GM12878 (cell line): ENCODE measurements at regions not wholly inside any gene's neighbourhood (a gene's known extent, or its start where the extent isn't known, plus 50 kb on each side); places are given as distances from the start of the nearest gene placed in this dataset.

Experiments
- BCLAF1 ChIP-seq: fragments of 450-650 bp; IDR thresholded peaks from 2 replicates; pipeline ENCODE4 v1.6.1; 2017; ENCODE audit warnings: antibody characterized with exemption, mild to moderate bottlenecking, moderate library complexity
- CTCF ChIP-seq, 3 experiments: IDR thresholded peaks in 2 of 3; conservative IDR thresholded peaks in 1 of 3; 2 replicates each; pipeline ENCODE4 v1.5.1; 2011; ENCODE audit warnings: low read depth in 3 of 3, low read length in 3 of 3, mild to moderate bottlenecking in 3 of 3, control low read depth in 2 of 3, moderate library complexity in 2 of 3, inconsistent platforms in 1 of 3, mixed read lengths in 1 of 3; ENCODE audit not compliant: control insufficient read depth in 2 of 3, insufficient read depth in 1 of 3; ENCODE audit errors: extremely low read depth in 1 of 3
- EP300 ChIP-seq, 2 experiments: fragments of 150-350 bp in 1 of 2; IDR thresholded peaks; 2 replicates each; pipeline ENCODE4 v1.6.1; 2011 to 2012; ENCODE audit warnings: low read depth in 2 of 2, low read length in 2 of 2, borderline replicate concordance in 1 of 2, improper control_type of control experiment in 1 of 2, inconsistent platforms in 1 of 2; ENCODE audit not compliant: control insufficient read depth in 1 of 2
- GABPA ChIP-seq: IDR thresholded peaks from 2 replicates; pipeline ENCODE4 v1.6.1; 2014; ENCODE audit warnings: antibody characterized with exemption, low read depth, mild to moderate bottlenecking, inconsistent platforms
- HDAC2 ChIP-seq: fragments of 200-600 bp; sonication (generic); IDR thresholded peaks from 2 replicates; pipeline ENCODE4 v1.6.1; 2017
- JUNB ChIP-seq: IDR thresholded peaks from 2 replicates; pipeline ENCODE4 v1.6.1; 2016; ENCODE audit warnings: antibody characterized with exemption, mild to moderate bottlenecking
- NFIC ChIP-seq: IDR thresholded peaks from 2 replicates; pipeline ENCODE4 v1.6.1; 2012; ENCODE audit warnings: low read depth, mild to moderate bottlenecking, inconsistent platforms, low read length, moderate library complexity
- NKRF ChIP-seq: fragments of 450-650 bp; conservative IDR thresholded peaks from 2 replicates; pipeline ENCODE4 v1.6.1; 2017; ENCODE audit warnings: mild to moderate bottlenecking, moderate library complexity
- POLR2A ChIP-seq: IDR thresholded peaks from 2 replicates; pipeline ENCODE4 v1.6.1; 2011; ENCODE audit warnings: low read depth, mild to moderate bottlenecking, low read length
- RB1 ChIP-seq: fragments of 450-650 bp; formaldehyde crosslinking; IDR thresholded peaks from 2 replicates; pipeline ENCODE4 v1.6.1; 2017; ENCODE audit warnings: mild to moderate bottlenecking, borderline replicate concordance
- REST ChIP-seq: IDR thresholded peaks from 2 replicates; pipeline ENCODE4 v1.6.1; 2012; ENCODE audit warnings: mild to moderate bottlenecking, low read depth, low read length
- SP1 ChIP-seq: IDR thresholded peaks from one replicate; pipeline ENCODE4 v1.6.1; 2011; ENCODE audit warnings: low read depth, low read length
- TBL1XR1 ChIP-seq: IDR thresholded peaks from 2 replicates; pipeline ENCODE4 v1.6.1; 2012; ENCODE audit warnings: low read depth, low read length, improper control_type of control experiment
- TCF12 ChIP-seq: IDR thresholded peaks from 2 replicates; pipeline ENCODE4 v1.6.1; 2011; ENCODE audit warnings: low read depth, mild to moderate bottlenecking, low read length

- TF ChIP-seq CTCF (IDR thresholded peaks at IDR 0.05 in 2 of 3, conservative IDR thresholded peaks at IDR 0.05 in 1 of 3; ENCODE audit: control insufficient read depth in 2 of 3, extremely low read depth in 1 of 3, insufficient read depth in 1 of 3, low read depth in 3 of 3, low read length in 3 of 3) = peak; percentile 32 to 41 (median 35); a peak in 5 of 6 replicates
- no peak for TF ChIP-seq POLR2A
- TF ChIP-seq TBL1XR1 = no peak
- no peak for TF ChIP-seq GABPA
- TF ChIP-seq EP300 (IDR thresholded peaks at IDR 0.05; ENCODE audit: borderline replicate concordance in 1 of 2, control insufficient read depth in 1 of 2, low read depth in 2 of 2, low read length in 2 of 2) = no peak
- TF ChIP-seq NFIC = no peak
- TF ChIP-seq RB1 = no peak
- no peak for TF ChIP-seq BCLAF1
- TF ChIP-seq REST = no peak
- no peak for TF ChIP-seq HDAC2
- no peak for TF ChIP-seq JUNB
- TF ChIP-seq NKRF = no peak
- TF ChIP-seq TCF12 = no peak
- TF ChIP-seq SP1 = no peak
Measured at GRCh38 chr2:66013456-66013855, 421.5 kb upstream of the MEIS1 start.
